GM12874 (cell line): ENCODE measurements at regions not wholly inside any gene's neighbourhood (a gene's known extent, or its start where the extent isn't known, plus 50 kb on each side); places are given as distances from the start of the nearest gene placed in this dataset.

Source experiments
- CTCF ChIP-seq: IDR thresholded peaks from 2 replicates; pipeline ENCODE4 v1.5.1; 2011; ENCODE audit warnings: low read depth, mild to moderate bottlenecking, control low read depth, low read length, moderate library complexity; ENCODE audit not compliant: insufficient read depth

- no peak for TF ChIP-seq CTCF
Measured at GRCh38 chr7:27362026-27362425, 119.4 kb downstream of the EVX1 start.

DNA sequence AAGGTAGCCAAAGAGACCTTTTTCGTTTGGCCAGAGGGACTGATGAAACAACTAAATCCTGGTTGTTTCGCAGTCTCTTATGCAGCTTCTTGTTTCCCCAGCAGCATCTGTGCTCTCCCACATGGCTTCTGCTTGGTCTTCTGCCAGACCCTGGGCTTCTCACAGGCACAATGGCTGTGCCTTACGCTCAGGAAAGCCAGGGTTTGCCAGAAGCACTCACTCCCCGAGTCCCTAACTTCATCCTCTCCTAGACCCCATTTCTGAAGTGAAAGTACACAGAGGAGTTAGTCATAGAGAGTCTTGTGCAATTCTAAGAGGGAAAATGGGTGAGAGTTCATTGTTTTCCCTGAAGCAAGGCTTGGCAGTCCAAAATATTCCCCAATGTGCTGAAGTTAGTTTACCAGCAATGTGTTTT is 121.7 kb downstream of the EVX1 start:
- TF ChIP-seq CTCF = no peak

GRCh38 chr7:27367179-27367932 is 124.8 kb downstream of the EVX1 start:
- no peak for TF ChIP-seq CTCF

GRCh38 chr7:27367933-27368549 is 125.4 kb downstream of the EVX1 start:
- TF ChIP-seq CTCF = no peak

- TF ChIP-seq CTCF = no peak
Measured at GRCh38 chr7:27374958-27375841, 132.6 kb downstream of the EVX1 start.

DNA sequence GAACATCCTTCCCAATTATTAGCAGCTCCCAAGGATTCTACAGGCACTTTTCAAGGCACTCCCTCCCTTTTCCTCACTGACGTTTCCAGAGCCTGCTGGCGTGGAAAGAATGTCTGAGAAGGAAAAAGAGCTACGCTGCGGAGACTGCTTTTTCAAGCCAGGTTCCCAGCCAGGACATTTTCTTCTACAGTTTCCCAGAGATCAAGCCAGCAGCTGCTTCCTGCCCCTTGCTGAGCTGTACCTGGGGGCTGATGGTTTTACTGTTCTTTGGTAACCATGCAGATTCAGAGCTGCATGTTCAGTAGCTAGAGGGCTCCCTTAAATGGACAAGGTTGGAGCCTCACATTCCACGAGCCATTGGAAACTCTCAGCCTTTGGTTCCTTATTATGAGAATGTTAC is 133.4 kb downstream of the EVX1 start:
- no peak for TF ChIP-seq CTCF

DNA sequence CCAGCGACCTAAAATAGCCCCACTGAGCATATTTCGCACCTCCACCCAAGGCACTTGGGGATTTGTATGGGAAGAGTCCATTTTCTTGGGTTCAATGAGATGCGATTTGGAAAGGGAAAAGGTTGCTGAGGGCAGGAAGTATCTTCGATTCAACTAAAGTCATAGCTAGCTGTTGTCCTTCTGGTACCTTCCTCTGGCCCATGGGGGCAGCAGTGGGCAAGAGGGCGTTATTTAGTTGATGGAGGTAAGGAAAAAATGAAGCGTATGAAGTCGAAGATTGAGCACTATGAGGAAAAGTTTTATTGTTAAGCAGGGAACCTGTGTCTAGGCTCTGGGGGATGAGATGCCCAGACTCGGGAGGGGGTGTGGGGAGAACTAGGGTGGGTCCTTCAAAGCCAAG is 135.4 kb downstream of the EVX1 start:
- TF ChIP-seq CTCF = 0 out of 2 replicates have a peak, but pooled peaks have one; percentile 1
